SK-N-MC (cell line): ENCODE measurements at regions not wholly inside any gene's neighbourhood (a gene's known extent, or its start where the extent isn't known, plus 50 kb on each side); places are given as distances from the start of the nearest gene placed in this dataset.

Experiments used
- EZH2 ChIP-seq: fragments of 200-600 bp; sonication (generic); IDR thresholded peaks from one replicate; pipeline ENCODE4 v1.6.1; 2017; ENCODE audit warnings: antibody characterized with exemption
- FOXP2 ChIP-seq: optimal IDR thresholded peaks from 2 replicates; pipeline ENCODE3; 2011; ENCODE audit warnings: mild to moderate bottlenecking, moderate library complexity; ENCODE audit not compliant: insufficient read depth; ENCODE audit errors: extremely low read length, control extremely low read depth
- POLR2AphosphoS5 ChIP-seq: IDR thresholded peaks from 2 replicates; pipeline ENCODE4 v1.6.1; 2012; ENCODE audit warnings: mild to moderate bottlenecking, low read depth, low read length, borderline replicate concordance

GRCh38 chr5:92640340-92640739 lies 940.7 kb downstream of the NR2F1-AS1 start:
- TF ChIP-seq POLR2AphosphoS5 (no peak), EZH2 (no peak), FOXP2 (no peak)
